GM18511 (cell line): ENCODE measurements at regions not wholly inside any gene's neighbourhood (a gene's known extent, or its start where the extent isn't known, plus 50 kb on each side); places are given as distances from the start of the nearest gene placed in this dataset.
"Not testable (repeated sequence)": the region's sequence is repeated elsewhere in the genome, so short reads cannot be mapped to it uniquely, and the experiment has no call there.

Experiments
- ATAC-seq: cut with Tn5 transposase; IDR thresholded peaks from one replicate; pipeline ENCODE4 v1.9.1; 2021; ENCODE audit warnings: mild to moderate bottlenecking, moderate library complexity; ENCODE audit not compliant: unreplicated experiment

DNA sequence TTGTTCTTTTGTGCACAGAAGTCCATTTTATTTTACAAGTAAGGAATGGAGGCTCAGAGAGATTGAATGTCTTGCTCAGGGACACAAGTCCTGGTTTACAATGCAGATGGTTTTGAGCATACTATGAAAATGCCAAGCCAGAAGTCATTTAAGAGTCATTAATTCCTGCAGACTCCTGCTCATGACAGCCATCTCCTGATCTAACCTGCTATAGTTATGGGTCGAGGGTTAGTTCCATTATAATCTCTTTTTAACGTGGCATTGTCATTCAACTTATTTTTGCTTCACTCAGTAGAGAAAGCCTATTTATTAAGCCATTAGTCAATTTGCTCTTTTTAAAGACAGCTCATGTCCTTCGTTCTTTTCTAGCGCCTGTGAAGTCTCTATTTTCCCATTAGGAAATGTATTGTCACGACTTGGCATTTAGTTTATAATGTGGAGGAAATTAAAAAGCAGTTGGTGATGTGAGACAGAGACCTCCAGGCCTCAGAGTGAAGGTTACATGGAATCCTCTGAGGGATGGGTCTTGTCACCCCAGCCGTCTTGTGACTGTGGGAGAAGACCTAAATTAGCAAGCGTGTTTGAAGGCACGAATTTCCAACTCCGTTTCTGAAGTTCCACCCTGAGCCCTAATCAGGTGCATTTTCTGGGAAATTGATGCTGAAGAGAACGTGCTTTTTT, 84.1 kb downstream of the ACTBL2 start:
- ATAC-seq, result no peak

DNA sequence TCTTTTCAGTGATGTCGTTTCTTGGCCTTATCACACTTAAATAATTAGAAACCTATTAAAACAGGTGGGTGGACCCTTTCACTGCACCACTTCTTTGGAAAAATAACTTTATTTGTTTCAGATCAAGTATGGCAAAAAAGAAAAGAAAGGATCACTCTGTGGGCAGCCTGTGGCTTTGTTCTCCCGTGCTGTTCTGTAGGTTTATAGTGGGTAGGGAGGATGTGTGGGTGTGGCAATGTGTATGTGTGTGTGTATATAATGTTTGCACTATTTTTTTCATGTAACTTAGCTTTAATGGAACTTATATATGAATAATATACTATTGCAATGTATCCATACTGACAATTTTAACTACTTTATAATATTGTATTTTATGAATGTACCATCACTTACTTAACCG, 85.9 kb downstream of the ACTBL2 start:
- ATAC-seq, result no peak

DNA sequence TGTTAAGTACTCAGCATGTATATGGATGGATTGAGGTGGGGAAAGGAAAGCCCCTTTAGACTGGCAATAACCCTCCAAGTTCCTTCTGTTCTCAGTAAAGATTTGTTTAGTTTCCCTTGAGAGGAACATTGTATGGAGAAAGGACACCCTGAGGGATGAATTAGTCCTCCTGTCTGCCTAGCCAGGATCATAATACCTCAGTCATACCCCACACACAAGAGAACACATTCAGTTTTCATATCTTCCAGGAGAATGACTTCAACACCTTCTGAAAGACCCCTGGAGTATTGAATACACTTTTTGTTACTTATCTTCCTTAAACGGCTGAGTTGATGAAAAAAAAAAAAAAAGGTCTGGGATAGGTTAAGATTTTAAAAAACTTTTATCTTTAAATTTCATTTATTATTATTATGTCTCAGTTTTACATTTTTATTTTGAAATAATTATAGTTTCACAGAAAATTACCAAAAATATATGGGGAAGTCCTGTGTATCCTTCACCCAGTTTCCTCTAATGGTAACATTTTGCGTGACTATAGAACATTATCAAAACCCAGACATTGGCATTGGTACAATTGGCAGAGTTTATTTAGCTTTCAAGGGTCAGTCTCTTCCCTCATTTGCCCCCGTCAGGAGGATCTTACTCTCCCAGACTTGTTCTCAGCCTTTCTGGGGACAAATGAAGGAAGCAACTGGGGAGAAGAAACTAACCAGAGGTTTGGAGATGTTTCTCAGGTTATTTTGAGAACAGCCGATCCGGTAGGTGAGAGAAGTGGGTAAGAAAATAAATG, 88.0 kb downstream of the ACTBL2 start:
- no peak for ATAC-seq

GRCh38 chr5:57386958-57387357, 95.7 kb downstream of the ACTBL2 start:
- ATAC-seq, result no peak

DNA sequence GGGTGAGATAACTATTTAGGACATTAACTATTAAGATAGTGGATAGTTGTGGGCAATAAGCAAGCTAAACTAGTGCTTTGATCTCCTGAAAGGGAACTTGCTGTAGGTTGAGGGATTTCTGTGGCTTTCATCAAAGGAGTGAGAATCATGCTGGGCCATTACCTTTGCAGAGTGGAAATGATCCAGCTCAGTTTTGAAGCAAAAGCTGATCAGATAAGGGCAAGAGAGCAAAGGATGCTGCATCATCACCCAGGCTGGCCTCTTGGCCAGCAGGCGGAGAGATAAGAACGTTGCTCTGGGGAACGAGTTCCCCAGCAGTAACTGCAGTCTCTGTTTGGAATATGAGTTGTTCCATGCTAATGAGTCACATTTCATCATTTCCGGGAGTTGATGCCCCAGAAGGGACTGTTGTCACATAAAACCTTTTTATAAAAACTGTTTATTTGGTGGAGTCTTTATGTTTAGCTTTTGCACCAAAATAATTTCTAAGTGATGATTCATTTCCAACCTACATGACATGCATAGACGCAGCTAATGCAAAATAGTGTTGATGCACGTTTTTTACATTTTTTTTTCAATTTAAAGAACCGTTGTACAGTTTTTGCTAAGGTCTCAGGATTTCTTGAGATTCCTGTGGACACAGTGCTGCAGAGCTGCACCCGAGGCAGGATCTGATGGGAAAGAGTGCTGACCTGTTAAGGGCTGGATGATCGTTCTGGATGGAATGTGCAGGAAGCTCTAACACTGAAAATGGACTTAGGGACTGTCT, 99.3 kb downstream of the ACTBL2 start:
- no peak for ATAC-seq

GRCh38 chr5:57382655-57383054, 100.0 kb downstream of the ACTBL2 start:
- no peak for ATAC-seq

DNA sequence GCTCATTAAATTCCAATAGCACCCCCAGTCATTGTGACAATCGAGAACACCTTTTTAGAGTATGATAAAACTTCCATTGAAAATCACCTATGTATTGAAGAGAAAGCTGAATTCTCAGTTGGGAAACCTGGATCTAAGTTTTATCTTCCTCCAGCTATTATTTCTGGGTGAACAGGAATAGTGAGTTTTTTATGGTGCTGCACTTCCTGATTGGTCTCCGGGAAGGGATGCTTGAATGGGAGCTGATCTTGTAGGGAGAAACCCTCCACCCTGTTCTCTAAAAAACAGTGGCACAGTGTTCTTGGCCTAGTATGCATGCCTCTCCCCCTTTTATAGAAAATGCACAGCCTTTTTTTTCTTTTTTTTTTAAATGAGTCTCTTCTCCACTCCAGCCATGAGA, 112.2 kb downstream of the ACTBL2 start:
- no peak for ATAC-seq

DNA sequence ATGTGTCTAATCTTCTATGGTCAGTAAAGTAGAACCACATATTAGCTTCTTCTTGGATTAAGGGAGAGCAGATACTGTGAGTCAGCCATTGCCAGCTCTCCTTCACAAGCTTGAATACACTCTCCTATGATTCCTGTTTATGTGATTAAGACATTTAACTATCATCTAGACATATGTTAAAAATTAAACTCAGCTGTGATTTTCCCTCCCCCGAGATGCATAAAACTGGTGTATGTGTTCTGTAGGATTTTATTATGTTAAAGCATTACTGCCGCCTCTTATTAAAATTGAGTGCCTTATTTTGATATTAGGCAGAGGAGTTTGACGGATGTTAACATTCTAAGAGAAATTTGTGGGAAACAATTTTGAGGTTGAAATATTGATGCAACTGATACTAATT, 114.6 kb downstream of the ACTBL2 start:
- no peak for ATAC-seq

DNA sequence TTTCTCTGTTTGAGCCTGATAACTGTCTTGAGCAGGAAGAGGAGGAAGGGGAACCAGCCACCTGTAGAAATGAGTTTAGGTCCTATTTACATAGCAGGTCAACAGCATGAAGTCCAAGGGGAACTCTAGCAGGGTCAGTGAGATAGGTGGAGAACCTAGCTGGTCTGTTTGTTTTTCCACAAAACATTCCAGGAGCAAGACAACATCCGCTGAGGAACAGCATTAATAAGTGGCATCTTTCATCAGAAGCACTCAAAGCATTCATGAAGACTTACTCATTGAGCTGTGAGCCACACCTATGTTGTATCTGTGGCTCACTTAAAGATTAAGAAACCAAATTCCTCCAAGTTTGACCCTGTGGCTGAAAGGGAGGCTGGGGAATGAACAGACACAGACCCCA, 115.9 kb downstream of the ACTBL2 start:
- ATAC-seq, result no peak

DNA sequence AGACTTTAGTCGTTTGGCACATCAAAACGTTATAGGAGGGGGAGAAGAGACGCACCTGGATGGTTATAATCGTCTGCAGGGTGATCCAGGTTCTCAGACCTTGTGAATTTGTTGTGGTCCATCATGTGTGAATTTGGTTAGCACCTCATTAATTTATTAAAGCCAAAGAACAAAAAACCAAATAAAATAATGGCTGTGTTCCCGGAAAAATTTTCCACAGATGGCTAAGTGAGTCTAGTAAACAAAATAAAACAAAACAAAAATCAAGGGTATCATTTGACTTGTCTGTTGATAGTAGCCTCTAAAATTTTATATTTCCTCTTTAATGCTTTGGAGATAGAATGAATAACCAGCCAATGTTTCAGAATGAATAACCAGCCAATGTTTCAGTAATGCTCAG, 119.7 kb downstream of the ACTBL2 start:
- ATAC-seq, result no peak

DNA sequence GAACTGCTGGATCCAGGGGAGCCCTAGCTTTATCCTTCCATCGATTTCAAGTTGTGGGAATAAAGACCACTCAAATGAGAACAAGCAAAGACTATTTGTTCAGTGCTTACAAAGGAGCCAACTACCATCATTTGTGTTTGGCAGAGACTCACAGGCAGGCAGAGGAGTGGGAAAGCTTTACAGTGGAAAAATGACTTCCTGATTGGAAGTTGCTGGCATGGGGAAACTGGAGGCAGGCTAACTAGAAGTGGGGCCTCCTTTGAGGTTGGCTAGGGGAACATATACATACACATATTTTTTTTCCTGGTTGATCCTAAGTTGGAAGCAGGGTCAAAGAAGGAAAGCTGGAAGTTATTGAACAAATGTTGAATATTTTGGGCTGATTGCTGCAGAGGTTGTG, 121.7 kb downstream of the ACTBL2 start:
- no peak for ATAC-seq

- ATAC-seq, result no peak
Measured at GRCh38 chr5:57358796-57359592, 123.6 kb downstream of the ACTBL2 start.

DNA sequence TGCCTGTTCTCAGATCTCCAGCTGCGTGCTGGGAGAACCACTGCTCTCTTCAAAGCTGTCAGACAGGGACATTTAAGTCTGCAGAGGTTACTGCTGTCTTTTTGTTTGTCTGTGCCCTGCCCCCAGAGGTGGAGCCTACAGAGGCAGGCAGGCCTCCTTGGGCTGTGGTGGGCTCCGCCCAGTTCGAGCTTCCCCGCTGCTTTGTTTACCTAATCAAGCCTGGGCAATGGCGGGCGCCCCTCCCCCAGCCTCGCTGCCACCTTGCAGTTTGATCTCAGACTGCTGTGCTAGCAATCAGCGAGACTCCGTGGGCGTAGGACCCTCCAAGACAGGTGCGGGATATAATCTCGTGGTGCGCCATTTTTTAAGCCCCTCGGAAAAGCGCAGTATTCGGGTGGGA, 125.8 kb downstream of the ACTBL2 start:
- not testable (repeated sequence) for ATAC-seq

GRCh38 chr5:57349214-57349613, 133.4 kb downstream of the ACTBL2 start:
- ATAC-seq, result no peak

GRCh38 chr5:57348376-57349140, 134.1 kb downstream of the ACTBL2 start:
- ATAC-seq, result no peak

DNA sequence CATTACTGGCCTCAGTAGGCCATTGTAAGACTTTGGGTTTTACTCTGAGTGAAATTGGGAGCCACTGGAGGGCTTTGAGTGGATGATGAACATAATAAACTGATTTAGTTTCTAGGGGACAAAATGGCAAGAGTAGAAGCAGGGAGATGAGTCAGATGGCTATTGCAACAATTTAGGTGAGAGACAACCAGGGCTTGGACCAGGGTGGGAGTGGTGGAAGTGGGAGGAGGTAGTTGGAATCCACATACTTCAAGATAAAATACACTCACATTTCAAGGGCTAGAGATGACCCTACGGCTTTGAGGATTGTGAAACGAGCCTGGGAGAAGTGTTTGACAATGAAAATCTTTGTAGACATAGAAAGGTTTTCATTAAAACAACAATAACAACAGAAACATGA, 136.3 kb downstream of the ACTBL2 start:
- ATAC-seq, result no peak

DNA sequence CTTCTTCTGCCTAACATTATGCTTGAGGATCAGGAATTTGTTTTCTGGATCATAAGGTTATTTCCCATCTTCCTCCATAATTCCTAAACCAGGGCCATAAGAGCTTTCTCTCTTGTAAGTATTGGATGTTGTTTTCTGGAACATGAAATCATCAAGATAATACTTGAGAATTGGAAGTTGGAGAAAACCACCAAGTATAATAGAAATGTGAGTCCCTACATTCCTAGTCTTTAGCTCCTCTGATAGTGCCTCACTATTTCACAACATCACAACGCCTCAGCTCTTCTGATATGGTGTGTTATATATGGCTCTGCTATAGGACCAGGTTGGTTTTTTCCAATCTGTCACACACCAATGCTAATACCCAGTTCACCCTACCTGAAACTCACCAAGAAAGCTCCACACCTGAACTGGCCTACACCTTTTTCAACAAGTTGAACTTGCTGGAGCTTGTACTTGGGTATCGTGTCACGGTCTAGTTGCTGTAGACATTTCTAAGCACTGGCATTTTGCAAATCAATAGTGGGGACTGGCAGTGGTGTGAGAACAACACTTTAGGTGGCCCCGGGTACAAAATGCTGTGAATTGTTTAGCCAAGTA, 141.1 kb downstream of the ACTBL2 start:
- no peak for ATAC-seq

DNA sequence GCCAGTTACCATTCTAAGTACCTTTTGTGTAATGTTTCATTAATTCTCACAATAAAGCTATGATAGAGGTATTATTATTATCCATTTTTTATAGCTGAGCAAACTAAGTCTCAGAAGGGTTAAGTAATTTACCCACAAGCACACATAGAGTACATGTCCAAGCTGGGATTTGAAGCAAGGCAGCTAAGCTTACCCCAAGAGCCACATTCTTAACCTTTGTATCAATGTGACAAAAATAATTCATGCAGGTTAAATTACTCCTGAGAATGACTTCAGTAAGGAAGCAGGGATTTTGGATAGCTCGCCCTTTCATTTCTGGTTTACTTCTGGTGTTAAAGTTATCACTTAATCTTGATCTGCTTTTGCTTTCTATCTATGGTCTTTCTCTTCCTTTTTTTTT, 141.9 kb downstream of the ACTBL2 start:
- no peak for ATAC-seq

DNA sequence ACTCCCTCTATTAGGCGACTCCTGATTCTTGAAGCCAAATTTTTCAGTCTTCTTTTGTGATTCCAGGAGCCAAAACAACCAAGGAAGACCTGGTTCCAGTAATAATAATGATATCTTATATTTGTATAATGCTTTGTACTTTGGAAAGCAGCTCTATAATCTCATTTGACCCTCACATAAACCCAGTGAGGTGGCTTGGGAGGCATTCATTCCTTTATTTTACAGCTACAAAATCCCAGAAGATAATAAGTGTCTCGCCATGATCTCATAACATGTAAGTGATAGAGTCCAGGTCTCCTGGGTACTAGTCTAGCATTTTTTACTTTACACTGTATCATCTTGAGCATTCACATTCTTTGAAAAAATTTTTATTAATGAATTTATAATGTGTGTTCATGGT, 143.1 kb downstream of the ACTBL2 start:
- no peak for ATAC-seq

DNA sequence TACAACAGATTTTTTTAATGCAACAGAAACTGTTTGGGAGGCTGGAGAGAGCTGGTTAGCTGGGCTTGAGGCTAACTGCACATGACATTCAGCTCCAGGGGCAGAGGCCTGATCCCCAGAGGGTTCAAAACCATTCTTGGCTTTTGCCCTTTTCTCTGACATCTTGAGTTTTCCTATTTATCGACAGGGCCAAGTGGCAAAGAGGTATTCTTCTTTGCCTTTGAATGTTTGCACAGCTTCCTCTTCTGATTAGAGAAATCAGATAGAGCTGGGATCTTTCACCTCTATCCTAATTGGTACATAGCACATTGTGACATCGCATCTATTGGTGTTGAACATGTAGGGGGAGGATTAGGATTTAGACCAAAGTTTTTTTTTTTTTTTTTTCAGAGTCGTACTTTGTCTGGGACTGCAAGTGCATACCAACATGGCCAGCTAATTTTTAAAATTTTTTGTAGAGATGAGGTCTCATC, 143.7 kb downstream of the ACTBL2 start:
- ATAC-seq, result no peak
